Fibroblast of mammary gland (primary cell): ENCODE measurements at regions not wholly inside any gene's neighbourhood (a gene's known extent, or its start where the extent isn't known, plus 50 kb on each side); places are given as distances from the start of the nearest gene placed in this dataset.

Source experiments
- DNase-seq: peaks from one replicate; pipeline ENCODE4 v3.0.0-alpha.2; 2010; ENCODE audit warnings: low read depth
- H3K4me3 ChIP-seq: 2 replicates; pipeline ENCODE4 v1.5.1; 2011; ENCODE audit warnings: low read depth, mild to moderate bottlenecking, low read length, moderate library complexity; ENCODE audit not compliant: control insufficient read depth
- TF ChIP-seq, protein P1 (sequence below): conservative IDR thresholded peaks from 2 replicates; pipeline ENCODE4 v1.5.1; 2011; ENCODE audit warnings: low read depth, low read length, inconsistent platforms; ENCODE audit not compliant: control insufficient read depth, insufficient read depth

DNA sequence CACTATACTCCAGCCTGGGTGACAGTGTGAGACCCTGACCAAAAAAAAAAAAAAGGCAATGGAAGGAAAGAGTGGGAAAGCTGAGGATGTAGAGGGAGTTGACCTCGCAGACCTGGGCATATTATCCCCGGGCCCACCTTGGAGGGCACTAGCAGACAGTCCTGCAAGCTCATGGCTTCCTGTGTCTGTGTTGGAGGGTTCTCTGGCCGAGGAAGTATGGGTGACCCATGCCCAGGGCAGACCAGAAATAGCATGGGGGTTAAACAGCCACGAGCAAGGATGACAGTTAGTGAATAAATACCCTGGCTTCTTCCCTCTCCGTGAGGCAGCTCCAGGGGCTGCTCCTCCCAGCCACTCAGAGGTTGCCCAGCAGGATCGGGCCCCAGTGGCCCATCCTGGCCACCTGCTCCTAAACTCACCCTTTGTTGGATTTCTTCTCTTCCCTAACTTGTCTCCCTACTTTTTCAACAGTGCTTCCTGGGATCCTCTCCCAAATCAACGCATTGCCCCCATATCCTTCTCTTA, 485.8 kb downstream of the ZNF536 start:
- no peak overlapping the region for H3K4me3 ChIP-seq
- TF ChIP-seq, protein P1, sequence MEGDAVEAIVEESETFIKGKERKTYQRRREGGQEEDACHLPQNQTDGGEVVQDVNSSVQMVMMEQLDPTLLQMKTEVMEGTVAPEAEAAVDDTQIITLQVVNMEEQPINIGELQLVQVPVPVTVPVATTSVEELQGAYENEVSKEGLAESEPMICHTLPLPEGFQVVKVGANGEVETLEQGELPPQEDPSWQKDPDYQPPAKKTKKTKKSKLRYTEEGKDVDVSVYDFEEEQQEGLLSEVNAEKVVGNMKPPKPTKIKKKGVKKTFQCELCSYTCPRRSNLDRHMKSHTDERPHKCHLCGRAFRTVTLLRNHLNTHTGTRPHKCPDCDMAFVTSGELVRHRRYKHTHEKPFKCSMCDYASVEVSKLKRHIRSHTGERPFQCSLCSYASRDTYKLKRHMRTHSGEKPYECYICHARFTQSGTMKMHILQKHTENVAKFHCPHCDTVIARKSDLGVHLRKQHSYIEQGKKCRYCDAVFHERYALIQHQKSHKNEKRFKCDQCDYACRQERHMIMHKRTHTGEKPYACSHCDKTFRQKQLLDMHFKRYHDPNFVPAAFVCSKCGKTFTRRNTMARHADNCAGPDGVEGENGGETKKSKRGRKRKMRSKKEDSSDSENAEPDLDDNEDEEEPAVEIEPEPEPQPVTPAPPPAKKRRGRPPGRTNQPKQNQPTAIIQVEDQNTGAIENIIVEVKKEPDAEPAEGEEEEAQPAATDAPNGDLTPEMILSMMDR: no peak
- no peak for DNase-seq

- no peak for DNase-seq
- H3K4me3 ChIP-seq: no peak overlapping the region
- TF ChIP-seq, protein P1: no peak
Observed at GRCh38 chr19:30857388-30857787, 485.2 kb downstream of the ZNF536 start.

- no peak overlapping the region for H3K4me3 ChIP-seq
- TF ChIP-seq, protein P1: no peak
- DNase-seq: no peak
Observed at GRCh38 chr19:30856786-30857185, 484.6 kb downstream of the ZNF536 start.

GRCh38 chr19:30856376-30856775, 484.2 kb downstream of the ZNF536 start:
- no peak for DNase-seq
- no peak overlapping the region for H3K4me3 ChIP-seq
- TF ChIP-seq, protein P1: no peak

DNA sequence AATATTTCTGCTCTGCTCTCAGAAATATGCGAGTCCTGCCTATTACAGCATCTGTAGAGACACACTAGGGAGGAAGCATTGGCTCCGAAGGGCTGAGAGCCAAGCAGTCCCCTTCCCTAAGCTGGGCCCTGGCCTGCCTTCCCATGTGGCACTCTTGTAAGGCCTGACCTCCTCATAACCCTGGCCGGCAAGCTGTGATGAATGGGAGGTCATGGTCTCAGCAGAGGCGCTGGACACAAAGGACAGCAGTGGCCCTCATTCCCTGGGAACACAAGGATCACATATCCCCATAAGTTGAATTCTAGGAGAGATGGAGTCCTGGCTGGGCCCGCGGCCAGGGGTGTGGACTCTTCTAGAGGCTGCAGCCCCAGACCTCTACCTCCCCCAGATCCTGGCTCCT, 483.3 kb downstream of the ZNF536 start:
- no peak for DNase-seq
- TF ChIP-seq, protein P1: no peak
- no peak overlapping the region for H3K4me3 ChIP-seq

- no peak for DNase-seq
- TF ChIP-seq, protein P1: no peak
- H3K4me3 ChIP-seq: no peak overlapping the region
Observed at GRCh38 chr19:30854661-30855060, 482.5 kb downstream of the ZNF536 start.

GRCh38 chr19:30854207-30854606, 482.0 kb downstream of the ZNF536 start:
- no peak overlapping the region for H3K4me3 ChIP-seq
- TF ChIP-seq, protein P1: no peak

More at GRCh38 chr19:30854207-30854606, 482.0 kb downstream of the ZNF536 start:
- DNase-seq: no peak
